K562 (cell line): ENCODE measurements at regions not wholly inside any gene's neighbourhood (a gene's known extent, or its start where the extent isn't known, plus 50 kb on each side); places are given as distances from the start of the nearest gene placed in this dataset.
A peak's percentile ranks its signal among the peaks of the same experiment; 100 is the strongest.

Experiments
- ATF3 ChIP-seq, 2 experiments: fragments of 450-650 bp in 1 of 2; sonication (generic) in 1 of 2; formaldehyde crosslinking in 1 of 2; IDR thresholded peaks in 1 of 2; conservative IDR thresholded peaks in 1 of 2; 2 replicates each; pipeline versions ENCODE4 v1.6.1 to v1.8.1; 2016 to 2023; ENCODE audit warnings: mild to moderate bottlenecking in 2 of 2, moderate library complexity in 2 of 2, inconsistent platforms in 1 of 2, missing genetic modification reagents in 1 of 2
- CSDE1 ChIP-seq, 2 experiments: fragments of 450-650 bp; IDR thresholded peaks; 2 replicates each; pipeline ENCODE4 v1.6.1; 2016; ENCODE audit warnings: mild to moderate bottlenecking in 1 of 2
- CTCFL ChIP-seq: IDR thresholded peaks from 2 replicates; pipeline ENCODE4 v1.6.1; 2011; ENCODE audit warnings: borderline replicate concordance, low read depth, mild to moderate bottlenecking, moderate library complexity, low read length; ENCODE audit not compliant: insufficient read depth, poor library complexity, severe bottlenecking
- EP300 ChIP-seq: IDR thresholded peaks from 2 replicates; pipeline ENCODE4 v1.6.1; 2012; ENCODE audit warnings: low read length, improper control_type of control experiment
- FOS ChIP-seq: IDR thresholded peaks from 3 replicates; pipeline ENCODE4 v1.6.1; 2011; ENCODE audit not compliant: insufficient read length; ENCODE audit errors: extremely low read depth
- GATAD2B ChIP-seq: fragments of 450-650 bp; IDR thresholded peaks from 2 replicates; pipeline ENCODE4 v1.6.1; 2017; ENCODE audit warnings: mild to moderate bottlenecking, borderline replicate concordance
- HDAC1 ChIP-seq, 2 experiments: fragments of 450-650 bp; IDR thresholded peaks; 2 replicates each; pipeline ENCODE4 v1.6.1; 2016 to 2017; ENCODE audit warnings: inconsistent platforms in 1 of 2, mild to moderate bottlenecking in 1 of 2, moderate library complexity in 1 of 2
- HMG20B ChIP-seq: fragments of 250-450 bp; sonication (Bioruptor Pico); IDR thresholded peaks from 2 replicates; pipeline ENCODE4 v1.5.0; 2021; ENCODE audit warnings: mild to moderate bottlenecking
- L3MBTL2 ChIP-seq: fragments of 450-650 bp; IDR thresholded peaks from 2 replicates; pipeline ENCODE4 v1.6.1; 2016; ENCODE audit warnings: mild to moderate bottlenecking, moderate library complexity
- PHF21A ChIP-seq: fragments of 450-650 bp; IDR thresholded peaks from 2 replicates; pipeline ENCODE4 v1.6.1; 2017; ENCODE audit warnings: low read depth, borderline replicate concordance
- PTBP1 ChIP-seq: fragments of 200-400 bp; formaldehyde crosslinking; IDR thresholded peaks from 2 replicates; pipeline ENCODE4 v1.6.1; 2017; ENCODE audit warnings: low read depth, low read length
- RAD51 ChIP-seq: fragments of 450-650 bp; IDR thresholded peaks from 2 replicates; pipeline ENCODE4 v1.7.1; 2016; ENCODE audit warnings: low read depth, mild to moderate bottlenecking, borderline replicate concordance
- RBM25 ChIP-seq: fragments of 200-400 bp; formaldehyde crosslinking; IDR thresholded peaks from 2 replicates; pipeline ENCODE4 v1.6.1; 2018; ENCODE audit warnings: low read length, low read depth, moderate library complexity; ENCODE audit not compliant: severe bottlenecking
- RCOR1 ChIP-seq, 2 experiments: IDR thresholded peaks; 2 replicates each; pipeline ENCODE4 v1.6.1; 2012; ENCODE audit warnings: low read depth in 2 of 2, low read length in 2 of 2, borderline replicate concordance in 1 of 2, improper control_type of control experiment in 1 of 2
- SMAD1 ChIP-seq: fragments of 150-350 bp; IDR thresholded peaks from 2 replicates; pipeline ENCODE4 v1.6.1; 2014; ENCODE audit warnings: low read length, low read depth; ENCODE audit not compliant: partially characterized antibody
- TARDBP ChIP-seq: fragments of 450-650 bp; IDR thresholded peaks from 2 replicates; pipeline ENCODE4 v1.6.1; 2016
- WHSC1 ChIP-seq: IDR thresholded peaks from one replicate; pipeline ENCODE4 v1.6.1; 2012; ENCODE audit warnings: low read length, control low read depth, inconsistent platforms
- ZBTB9 ChIP-seq: fragments of 450-650 bp; formaldehyde crosslinking; IDR thresholded peaks from 2 replicates; pipeline ENCODE4 v1.4.0; 2020; ENCODE audit warnings: mild to moderate bottlenecking, moderate library complexity
- ZNF146 ChIP-seq: IDR thresholded peaks from one replicate; pipeline ENCODE4 v1.6.1; 2018; ENCODE audit warnings: missing compliant biosample characterization; ENCODE audit not compliant: unreplicated experiment
- ZNF217 ChIP-seq: sonication (generic); formaldehyde crosslinking; IDR thresholded peaks from 2 replicates; pipeline ENCODE4 v1.8.0; 2022; ENCODE audit warnings: mild to moderate bottlenecking, missing genetic modification reagents
- ZNF311 ChIP-seq: fragments of 250-450 bp; sonication (Bioruptor Pico); IDR thresholded peaks from 2 replicates; pipeline ENCODE4 v1.4.0; 2020; ENCODE audit warnings: mild to moderate bottlenecking, moderate library complexity
- ZNF584 ChIP-seq: fragments of 200-800 bp; sonication (Bioruptor generic); IDR thresholded peaks from 2 replicates; pipeline ENCODE4 v1.6.1; 2016; ENCODE audit warnings: low read depth, mild to moderate bottlenecking, missing genetic modification characterization, missing compliant biosample characterization

- TF ChIP-seq L3MBTL2 = no peak
- no peak for TF ChIP-seq CSDE1 (IDR thresholded peaks at IDR 0.05)
- TF ChIP-seq EP300 = no peak
- TF ChIP-seq RAD51 = peak; percentile 86
- no peak for TF ChIP-seq PTBP1
- no peak for TF ChIP-seq HMG20B
- peak; percentile 20 for TF ChIP-seq SMAD1
- TF ChIP-seq TARDBP = no peak
- TF ChIP-seq ZBTB9 (CRISPR knock-in tag) = no peak
- no peak for TF ChIP-seq ZNF146
- TF ChIP-seq PHF21A = peak; percentile 99
- TF ChIP-seq RCOR1 (IDR thresholded peaks at IDR 0.05; ENCODE audit: borderline replicate concordance in 1 of 2, low read depth in 2 of 2, low read length in 2 of 2) = peak in 1 of 2 experiments; percentile 97; a peak in 2 of 4 replicates
- 0 out of 4 replicates have a peak, but pooled peaks of 1 of the 2 experiments have one; percentile 21 for TF ChIP-seq HDAC1 (IDR thresholded peaks at IDR 0.05)
- TF ChIP-seq ZNF311 = no peak
- no peak for TF ChIP-seq WHSC1
- peak; percentile 11 for TF ChIP-seq RBM25
- no peak for TF ChIP-seq GATAD2B
- TF ChIP-seq CTCFL = no peak
- no peak for TF ChIP-seq ZNF217 (CRISPR knock-in tag)
- TF ChIP-seq ZNF584 (CRISPR knock-in tag) = no peak
- peak; percentile 40 for TF ChIP-seq FOS
- TF ChIP-seq ATF3 (IDR thresholded peaks at IDR 0.05) = no peak
- no peak for TF ChIP-seq ATF3 (CRISPR knock-in tag; conservative IDR thresholded peaks at IDR 0.05)
Observed at GRCh38 chr1:22383526-22384294, 67.9 kb upstream of the ZBTB40 start (continued).
